Stomach (tissue), 4 donors: ENCODE measurements at regions not wholly inside any gene's neighbourhood (a gene's known extent, or its start where the extent isn't known, plus 50 kb on each side); places are given as distances from the start of the nearest gene placed in this dataset.

ENCODE experiments used
- EP300 ChIP-seq: sonication (generic); formaldehyde crosslinking; IDR thresholded peaks from one replicate; pipeline ENCODE4 v1.6.1; 2017; ENCODE audit warnings: antibody characterized with exemption
- POLR2A ChIP-seq, 4 donors: fragments of 450-650 bp; IDR thresholded peaks; one replicate each; pipeline ENCODE4 v1.6.1; 2016; ENCODE audit warnings: antibody characterized with exemption in 4 of 4, control low read depth in 2 of 4, mild to moderate bottlenecking in 1 of 4, moderate library complexity in 1 of 4
- TF ChIP-seq, protein P1 (sequence below), 7 experiments: fragments of 450-650 bp in 4 of 7; fragments of 200-600 bp in 3 of 7; sonication (generic) in 3 of 7; IDR thresholded peaks; one replicate each; pipeline ENCODE4 v1.5.1; 2016 to 2019; ENCODE audit warnings: antibody characterized with exemption in 7 of 7, control low read depth in 2 of 7, mild to moderate bottlenecking in 1 of 7

DNA sequence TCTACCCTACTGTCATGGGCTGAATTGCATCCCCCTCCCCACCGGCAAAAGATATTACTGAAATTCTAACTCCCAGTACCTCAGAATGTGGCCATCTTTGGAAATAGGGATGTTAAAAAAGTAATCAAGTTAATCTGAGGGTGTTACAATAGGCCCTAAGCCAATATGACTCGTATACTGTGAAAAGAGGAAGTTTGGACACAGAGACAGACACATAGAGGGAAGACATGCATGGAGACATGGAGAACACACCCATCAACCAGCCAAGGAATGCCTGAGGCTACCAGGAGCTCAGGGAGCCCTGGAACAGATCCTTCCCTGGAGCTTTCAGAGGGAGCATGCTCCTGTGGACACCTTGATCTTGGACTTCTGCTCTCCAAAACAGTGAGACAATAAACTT is 138.2 kb upstream of the ADO start:
- TF ChIP-seq, protein P1, sequence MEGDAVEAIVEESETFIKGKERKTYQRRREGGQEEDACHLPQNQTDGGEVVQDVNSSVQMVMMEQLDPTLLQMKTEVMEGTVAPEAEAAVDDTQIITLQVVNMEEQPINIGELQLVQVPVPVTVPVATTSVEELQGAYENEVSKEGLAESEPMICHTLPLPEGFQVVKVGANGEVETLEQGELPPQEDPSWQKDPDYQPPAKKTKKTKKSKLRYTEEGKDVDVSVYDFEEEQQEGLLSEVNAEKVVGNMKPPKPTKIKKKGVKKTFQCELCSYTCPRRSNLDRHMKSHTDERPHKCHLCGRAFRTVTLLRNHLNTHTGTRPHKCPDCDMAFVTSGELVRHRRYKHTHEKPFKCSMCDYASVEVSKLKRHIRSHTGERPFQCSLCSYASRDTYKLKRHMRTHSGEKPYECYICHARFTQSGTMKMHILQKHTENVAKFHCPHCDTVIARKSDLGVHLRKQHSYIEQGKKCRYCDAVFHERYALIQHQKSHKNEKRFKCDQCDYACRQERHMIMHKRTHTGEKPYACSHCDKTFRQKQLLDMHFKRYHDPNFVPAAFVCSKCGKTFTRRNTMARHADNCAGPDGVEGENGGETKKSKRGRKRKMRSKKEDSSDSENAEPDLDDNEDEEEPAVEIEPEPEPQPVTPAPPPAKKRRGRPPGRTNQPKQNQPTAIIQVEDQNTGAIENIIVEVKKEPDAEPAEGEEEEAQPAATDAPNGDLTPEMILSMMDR (IDR thresholded peaks at IDR 0.05) = no peak
- TF ChIP-seq POLR2A (IDR thresholded peaks at IDR 0.05) (no peak), EP300 (no peak)
